ENCODE measurements at regions not wholly inside any gene's neighbourhood (a gene's known extent, or its start where the extent isn't known, plus 50 kb on each side); places are given as distances from the start of the nearest gene placed in this dataset.
"Not testable (repeated sequence)": the region's sequence is repeated elsewhere in the genome, so short reads cannot be mapped to it uniquely, and the experiment has no call there.

DNA sequence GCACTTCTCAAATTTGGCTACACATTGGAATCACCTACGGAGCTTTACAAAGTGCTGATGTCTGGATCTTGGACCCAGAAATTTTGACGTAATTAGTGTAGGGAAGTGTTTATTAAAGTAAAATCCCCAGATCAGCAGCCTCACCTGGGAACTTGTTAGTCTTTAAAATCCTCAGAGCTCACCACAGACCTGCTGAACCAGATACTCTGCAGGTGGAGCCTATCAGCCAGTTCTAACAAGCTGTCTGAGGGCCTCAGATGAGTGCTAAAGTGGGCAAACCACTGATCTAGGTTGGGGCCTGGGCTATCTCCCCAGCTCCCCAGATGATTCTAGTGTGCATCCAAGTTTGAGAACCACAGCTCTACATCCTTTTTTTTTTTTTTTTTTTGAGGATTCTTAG lies 436.0 kb downstream of the ETS1 start:
- no peak for DNase-seq

DNA sequence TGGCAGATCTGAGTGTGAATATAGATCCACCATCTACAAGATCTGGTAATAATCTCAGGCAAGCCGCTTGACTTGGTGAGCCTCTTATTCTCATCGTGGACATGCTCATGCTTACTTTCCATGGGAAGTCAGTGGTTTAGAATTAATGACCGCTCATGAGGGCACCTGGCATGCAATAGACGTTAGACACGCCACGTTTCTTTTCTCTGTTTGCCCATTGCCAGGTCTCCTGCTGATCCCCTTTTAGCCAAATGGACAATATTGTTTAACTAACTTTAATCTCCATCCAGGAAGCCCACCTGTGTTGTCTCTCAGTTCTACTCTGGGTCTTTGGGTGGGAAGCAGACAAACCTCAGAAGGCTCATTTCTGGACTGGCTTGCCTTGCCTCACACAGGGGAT lies 439.1 kb downstream of the ETS1 start:
- no peak for DNase-seq

DNA sequence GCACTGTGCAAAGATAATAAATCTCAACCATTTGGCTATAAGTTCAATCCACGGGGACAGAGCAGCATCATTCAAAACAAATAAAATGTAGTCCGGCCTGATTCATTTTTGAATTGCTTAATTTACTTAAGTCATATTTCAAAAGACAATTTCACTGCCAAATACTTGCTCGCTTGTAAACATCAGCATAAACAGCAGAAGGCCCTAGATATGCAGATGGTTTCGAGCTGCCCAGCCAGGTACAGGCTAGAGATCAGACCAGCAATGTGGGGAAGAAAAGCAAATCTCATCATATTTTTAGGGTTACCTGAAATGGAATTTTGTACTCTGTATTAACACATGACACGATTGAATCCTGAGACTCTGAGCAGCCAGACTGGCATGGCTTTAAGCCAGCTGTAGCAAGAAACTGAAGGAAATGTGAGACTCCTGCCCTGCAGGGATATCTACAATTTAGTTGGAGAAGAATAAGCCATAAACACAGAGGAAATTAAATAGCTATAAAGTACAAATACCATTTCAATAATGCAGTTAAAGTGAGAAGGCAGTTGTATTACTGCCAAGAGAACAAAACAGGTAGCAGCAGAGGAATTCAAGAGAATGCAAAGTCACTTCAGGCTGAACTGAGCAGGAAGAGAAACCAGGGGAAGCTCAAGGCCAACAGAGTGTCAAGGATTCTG lies 440.3 kb downstream of the ETS1 start:
- no peak for DNase-seq

DNA sequence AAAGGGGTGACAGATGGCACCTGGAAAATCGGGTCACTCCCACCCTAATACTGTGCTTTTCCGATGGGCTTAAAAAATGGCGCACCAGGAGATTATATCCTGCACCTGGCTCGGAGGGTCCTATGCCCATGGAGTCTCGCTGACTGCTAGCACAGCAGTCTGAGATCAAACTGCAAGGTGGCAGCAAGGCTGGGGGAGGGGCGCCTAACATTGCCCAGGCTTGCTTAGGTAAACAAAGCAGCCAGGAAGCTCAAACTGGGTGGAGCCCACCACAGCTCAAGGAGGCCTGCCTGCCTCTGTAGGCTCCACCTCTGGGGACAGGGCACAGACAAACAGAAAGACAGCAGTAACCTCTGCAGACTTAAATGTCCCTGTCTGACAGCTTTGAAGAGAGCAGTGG lies 447.1 kb downstream of the ETS1 start:
- DNase-seq = not testable (repeated sequence)

DNA sequence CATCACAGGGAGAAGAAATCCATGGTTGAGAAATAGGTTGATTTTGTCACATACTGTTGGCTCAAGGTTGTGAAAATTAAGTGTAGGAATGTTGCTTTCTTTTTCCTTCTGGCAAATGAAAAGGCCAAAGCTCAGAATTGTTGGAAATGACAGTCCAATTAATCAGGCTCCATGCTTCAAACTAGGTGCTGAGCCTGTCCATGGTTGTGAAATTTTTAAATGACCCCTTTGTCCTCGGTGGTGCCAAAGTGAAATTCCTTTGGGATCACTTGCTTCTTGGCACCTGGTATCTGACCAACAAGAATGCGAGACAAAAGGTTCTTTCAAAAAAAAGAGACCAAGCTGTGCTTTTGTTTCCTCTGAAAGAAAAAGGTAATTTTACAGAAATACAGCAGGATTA lies 451.9 kb downstream of the ETS1 start:
- DNase-seq = no peak

DNA sequence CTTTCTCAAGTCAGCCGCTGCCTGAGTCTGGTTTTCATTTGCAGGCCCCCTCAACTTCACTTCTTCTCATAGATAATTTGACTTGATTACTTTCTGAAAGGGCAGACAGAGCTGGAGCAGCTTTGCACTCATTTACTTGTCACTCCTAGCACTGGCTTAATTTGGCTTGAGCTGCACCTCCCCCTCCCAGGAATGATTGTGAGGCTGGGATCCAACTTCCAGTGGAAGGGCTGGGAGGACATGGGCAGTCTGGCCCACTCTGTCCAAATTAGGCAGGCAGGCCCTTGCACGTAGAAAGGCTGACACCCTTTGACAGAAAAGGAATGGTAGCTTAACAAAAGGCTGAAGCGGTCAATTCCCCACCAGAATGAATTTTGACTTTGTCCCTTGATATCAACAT lies 453.9 kb downstream of the ETS1 start:
- no peak for DNase-seq

DNA sequence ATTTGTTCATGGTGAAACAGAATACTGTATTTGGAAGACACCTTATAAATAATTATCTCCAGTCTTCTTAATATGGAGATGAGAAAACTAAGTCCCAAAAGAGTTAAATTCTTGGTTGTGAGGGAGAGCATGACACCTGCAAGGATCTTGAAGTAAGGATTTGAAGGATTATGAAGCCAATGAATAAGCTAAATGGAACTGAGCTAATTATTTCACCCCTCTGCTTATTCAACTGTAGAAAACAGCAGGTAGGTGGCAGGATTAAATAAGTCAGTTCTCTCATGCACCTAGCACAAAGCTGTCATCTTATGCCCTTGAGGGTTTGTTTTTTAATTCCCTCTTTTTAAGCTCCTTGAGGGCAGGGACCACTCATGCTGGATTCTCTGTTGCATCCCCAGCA lies 457.3 kb downstream of the ETS1 start:
- no peak for DNase-seq

DNA sequence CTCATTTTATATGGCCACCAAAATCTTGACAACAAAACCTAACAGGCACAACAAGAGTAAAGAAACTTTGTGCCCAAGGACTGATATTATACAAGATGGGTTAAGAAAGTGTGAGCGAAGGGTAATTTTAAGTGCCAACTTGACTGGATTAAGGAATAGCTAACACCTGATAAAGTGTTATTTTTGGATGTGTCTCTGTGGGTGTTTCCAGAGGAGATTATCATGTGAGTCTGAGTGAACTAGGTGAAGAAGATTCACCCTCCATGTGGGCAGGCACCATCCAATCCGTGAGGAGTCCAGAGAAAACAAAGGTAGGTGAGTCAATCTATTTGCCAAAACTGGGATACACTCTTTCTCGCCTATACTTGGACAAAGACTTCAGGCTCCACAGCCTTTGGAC lies 461.6 kb downstream of the ETS1 start:
- no peak for DNase-seq

DNA sequence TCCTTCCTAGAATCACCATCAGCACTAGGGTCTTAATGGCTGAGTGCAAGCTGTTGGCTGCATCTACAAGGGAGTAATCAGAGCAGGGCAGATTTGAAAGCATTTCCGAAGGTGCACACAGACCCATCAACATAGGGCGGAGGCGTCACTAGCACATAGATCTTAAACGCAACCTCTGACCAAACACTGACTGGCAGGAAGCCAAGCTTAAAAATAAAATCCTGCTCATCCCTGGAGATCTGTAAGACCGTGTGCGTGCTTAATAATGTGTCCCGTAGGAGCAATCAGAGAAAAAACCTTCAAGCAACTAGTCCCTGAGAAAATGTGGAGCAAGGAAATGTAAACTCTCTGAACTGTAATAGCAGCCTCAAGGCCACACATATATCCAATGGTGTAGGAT lies 470.5 kb downstream of the ETS1 start:
- peak; percentile 33 for DNase-seq

DNA sequence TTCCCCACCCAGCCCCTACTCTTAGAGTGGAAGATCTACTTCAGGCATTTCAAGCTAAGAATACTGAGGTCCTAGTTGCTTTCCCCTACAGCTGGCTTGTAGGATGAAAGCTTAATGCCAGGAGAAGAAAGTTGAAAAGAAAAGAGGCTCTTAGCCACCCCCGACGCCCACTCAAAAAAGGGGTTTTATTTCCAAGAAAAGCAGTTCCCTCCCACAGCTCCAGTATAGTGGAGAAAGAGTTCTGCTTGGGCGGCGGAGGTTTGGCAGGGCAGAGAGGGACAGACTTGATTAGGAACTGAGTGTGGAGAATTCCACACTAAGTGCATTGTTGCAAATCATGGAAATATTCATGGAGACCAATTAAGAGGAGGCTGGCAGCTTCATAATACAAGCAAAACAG lies 470.9 kb downstream of the ETS1 start:
- DNase-seq = no peak

DNA sequence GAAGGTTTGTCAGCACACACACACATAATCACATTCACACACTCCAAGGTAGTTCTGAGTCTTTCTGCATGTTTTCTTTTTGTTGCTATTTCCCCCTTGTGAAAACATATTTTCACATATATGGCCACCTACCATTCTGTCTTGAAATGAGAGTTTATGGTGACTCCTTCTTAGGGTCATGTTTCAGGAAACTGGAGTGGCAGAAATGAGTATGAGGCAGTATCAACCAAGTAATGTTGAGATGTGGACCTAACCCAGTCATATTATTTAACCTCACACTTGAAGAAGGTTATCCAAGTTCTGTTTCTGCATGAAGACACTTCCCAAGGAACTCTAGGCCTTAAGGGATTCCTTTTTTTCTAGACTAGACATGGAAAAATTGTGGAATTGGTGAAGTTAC lies 481.4 kb downstream of the ETS1 start:
- no peak for DNase-seq

DNA sequence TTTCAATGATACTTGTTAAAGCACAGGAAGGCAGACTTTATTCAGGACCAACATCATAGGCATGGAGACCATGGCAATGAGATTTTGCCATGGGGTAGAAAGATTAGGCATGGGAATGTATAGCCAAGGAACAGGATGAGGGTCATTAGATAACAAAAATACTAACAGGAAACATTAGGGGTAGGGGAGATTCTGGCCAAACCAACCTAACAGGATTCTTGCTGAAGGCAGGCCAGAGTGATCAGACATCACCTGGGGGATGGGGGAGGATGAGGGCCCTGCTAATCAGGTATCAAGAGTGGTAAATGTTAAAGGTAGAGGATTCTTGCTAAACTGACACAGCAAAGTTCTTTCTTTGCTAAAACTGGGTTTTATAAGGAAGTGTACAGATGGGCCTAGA lies 481.8 kb downstream of the ETS1 start:
- no peak for DNase-seq

DNA sequence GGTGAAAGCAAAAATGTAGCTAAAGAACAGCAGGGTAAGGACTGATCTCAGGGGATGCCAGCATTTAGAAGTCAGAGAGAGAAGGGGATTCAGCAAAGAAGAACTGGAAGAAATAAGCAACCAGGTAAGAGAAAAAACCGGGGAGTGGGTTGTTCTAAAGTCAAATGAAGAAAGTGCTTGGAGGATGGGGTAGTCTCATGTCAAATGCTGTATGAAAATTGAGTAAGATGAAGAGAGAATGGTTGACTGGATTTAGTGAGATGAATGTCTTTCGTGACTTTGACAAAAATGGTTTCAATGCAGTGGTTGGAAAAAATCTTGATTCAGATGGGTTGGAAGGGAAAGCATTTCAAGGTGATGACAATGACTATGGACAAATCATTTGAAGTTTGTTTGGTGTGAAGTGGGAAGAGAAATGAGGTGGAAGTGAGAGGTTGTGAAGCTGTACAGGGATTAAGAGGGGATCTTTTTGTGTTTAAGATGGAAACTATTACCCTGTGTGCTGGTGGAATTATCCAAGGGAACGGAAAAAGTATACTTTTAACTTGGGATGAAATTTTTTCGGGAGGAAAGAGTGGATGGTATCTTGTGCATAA lies 484.0 kb downstream of the ETS1 start:
- DNase-seq = no peak

DNA sequence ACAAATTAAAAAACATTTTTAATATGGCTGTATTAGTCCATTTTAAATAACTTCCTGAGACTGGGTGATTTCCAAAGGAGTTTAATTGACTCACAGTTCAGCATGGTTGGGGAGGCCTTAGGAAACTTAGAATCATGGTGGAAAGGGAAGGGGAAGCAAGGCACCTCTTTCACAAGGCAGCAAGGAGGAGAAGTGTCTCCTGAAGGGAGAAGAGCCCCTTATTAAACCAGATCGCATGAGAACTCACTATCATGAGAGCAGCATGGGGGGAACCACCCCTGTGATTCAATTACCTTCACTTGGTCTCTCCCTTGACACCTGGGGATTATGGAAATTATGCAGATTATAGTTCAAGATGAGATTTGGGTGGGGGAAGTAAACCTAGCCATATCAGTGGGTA lies 488.6 kb downstream of the ETS1 start:
- DNase-seq = no peak

DNA sequence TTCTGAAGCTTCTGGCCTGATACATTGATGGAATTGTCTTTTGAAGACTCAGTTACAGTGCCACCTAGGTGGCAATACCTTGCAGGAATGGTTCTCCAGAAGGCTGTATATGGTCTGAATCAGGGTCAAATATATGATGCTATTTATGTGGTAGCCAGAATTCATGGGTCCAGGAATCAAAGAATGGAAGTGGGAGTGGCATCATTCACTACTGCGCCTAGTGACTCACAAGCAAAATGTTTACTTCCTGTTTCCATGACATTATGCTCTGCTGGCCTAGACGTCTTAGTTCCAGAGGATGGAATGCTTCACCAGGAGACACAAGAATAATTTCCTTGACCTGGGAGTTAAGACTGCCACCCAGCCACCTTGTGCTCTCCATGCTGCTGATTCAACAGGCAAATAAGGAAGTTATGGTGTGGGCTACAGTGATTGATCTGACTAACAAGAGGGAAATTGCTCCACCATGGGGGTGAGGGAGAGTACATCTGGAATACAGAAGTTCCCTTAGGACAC lies 491.8 kb downstream of the ETS1 start:
- no peak for DNase-seq

DNA sequence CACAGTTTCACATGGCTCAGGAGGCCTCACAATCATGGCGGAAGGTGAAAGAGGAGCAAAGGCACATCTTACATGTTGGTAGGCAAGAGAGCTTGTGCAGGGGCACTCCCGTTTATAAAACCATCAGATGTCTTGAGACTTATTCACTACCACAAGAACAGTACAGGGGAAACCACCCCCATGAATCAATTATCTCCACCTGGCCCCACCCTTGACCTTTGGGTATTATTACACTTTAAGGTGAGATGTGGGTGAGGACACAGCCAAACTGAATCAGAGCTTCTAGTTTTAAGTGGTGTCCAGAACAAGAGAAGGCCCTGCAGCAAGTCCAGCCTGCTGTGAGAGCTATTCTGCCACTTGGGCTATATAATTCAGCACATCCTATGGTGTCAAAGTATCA lies 493.7 kb downstream of the ETS1 start:
- no peak for DNase-seq

DNA sequence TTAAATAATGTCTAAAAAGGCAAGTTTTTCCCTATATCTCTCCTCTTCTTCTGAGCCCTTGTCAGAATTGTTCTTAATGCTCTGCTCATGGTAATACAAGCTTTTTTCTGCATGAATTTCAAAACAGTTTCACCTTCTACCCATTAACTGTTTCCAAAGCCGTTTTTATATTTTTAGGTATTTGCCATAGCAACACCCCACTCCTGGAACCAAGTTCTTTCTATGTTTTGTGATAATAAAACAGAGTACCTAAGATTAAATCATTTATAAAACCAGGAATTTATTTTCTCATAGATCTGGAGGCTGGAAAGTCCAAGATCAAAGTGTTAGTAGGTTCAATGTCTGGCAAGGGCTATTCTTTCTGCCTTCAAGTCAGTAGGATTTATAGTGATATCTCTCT lies 497.4 kb downstream of the ETS1 start:
- no peak for DNase-seq

DNA sequence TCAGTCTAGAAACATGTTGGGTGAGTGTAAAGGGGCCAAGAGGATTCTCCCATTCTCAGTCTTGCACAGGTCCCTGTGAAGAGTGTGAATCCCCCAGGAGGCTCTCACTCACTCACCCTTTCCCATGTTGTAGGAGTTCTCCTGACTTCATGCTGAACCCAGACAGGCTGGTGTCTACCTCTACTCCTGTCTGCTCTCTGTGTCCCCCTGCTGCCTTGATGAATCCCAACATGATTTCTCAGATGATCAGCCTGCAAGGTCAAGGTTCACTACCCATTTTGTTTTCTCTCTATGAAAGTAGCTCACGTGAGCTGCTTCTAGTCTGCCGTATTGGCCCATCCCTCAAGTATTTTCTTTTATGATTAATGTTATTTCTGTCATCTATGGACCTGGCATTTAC lies 500.6 kb downstream of the ETS1 start:
- DNase-seq = no peak

DNA sequence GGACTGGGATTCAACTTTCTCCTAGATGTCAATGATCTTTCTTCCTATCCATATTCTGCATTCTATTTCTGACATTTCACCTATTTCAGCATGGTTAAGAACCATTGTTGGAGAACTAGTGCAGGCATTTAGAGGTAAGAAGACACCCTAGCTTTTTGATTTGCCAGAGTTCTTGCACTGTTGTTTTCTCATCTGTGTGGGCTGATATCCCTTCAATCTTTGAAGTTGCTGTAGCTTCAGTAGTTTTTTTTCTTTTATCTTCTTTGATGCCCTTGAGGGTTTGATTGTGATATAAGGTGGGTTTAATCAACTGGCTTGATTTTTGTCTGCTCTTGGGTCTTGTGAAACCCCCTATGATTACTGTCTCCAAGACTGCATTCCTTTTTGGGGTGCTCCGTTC lies 502.1 kb downstream of the ETS1 start:
- no peak for DNase-seq

DNA sequence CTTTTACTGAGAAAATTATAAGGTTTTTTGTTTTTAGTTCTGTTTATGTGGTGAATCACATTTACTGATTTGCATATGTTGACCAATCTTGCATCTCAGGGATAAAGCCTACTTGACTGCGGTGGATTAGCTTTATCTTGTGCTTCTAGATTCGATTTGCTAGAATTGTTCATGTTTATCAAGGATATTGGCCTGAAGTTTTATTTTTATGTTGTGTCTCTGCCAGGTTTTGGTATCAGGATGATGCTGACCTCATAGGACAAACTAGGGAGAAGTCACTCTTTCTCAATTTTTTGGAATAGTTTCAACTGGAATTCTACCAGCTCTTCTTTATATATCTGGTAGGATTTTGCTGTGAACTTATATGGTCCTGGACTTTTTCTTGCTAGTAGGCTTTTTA lies 504.8 kb downstream of the ETS1 start:
- no peak for DNase-seq

DNA sequence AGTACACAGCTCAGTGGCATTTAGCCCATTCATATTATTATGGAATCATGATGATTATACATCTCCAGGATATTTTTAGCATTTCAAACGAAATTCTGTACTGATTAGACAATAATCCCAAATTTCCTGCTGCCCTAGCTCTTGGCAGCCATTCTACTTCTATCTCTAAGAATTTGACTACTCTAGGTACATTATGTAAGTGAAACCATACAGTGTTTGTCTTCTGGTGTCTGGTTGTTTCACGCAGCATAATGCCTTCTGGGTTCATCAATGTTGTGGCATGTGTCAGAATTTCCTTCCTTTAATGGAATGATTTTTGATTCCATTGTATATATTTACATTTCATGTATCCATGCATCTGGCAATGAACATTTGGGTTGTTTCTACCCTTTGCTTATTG lies 517.7 kb downstream of the ETS1 start:
- no peak for DNase-seq

DNA sequence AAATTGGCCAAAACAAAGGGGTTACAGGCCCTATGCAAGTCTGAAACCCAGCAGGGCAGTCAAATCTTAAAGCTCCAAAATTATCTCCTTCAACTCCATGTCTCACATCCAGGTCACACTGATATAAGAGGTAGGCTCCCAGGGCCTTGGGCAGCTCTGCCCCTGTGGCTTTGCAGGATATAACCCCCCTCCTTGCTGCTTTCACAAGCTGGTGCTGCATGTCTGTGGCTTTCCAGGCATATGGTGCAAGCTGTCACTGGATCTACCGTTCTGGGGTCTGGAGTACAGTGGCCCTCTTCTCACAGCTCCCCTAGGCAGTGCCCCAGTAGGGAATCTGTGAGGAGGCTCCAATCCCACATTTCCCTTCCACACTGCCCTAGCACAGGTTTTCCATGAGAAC lies 519.6 kb downstream of the ETS1 start:
- no peak for DNase-seq

DNA sequence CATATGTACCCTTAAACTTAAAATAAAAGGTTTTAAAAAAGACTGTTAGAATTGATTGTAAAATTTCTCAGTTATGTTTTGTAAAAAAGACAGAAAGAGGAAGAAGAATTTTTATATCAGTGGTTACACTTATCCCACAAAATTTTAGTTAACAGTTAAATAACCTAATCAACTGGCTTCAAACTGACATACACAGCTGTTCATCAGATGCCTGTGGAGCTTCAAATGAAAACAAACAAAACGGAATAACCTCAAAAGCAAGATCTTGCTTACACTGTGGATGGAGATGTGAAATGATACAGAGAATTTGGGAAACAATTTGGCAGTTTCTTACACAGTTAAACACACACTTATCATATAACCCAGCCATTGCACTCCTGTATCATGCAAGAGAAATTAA lies 521.0 kb downstream of the ETS1 start:
- DNase-seq = no peak

DNA sequence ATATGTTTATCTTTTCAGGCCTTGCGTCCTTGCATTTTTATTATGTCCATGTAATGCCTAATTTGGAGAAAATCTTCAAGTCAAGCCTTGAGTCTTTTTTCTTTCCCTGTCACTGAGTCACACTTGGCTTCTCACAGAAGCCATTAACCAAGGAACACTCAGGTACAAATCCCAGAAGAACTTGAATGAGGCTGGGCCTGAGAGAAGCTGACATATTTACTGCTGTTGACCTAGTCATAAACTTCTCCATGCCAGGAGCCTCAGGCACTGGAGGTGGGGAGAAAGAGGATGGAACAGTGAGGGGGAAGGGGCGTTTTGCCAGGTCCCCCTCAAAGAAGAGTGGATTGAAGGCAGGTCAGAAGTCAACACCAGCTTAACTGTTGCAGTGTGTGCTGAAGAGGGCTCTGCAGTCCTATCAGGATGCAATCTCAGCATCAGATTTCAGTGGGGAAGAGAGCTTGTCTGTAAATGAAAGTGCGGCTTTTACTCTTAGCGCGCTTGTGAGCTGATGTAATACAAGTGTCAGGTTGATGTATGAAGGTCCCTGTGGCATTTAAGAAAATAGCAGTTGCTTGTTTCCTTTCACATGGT lies 526.0 kb downstream of the ETS1 start:
- DNase-seq = peak; percentile 20
